ENCODE measurements at regions not wholly inside any gene's neighbourhood (a gene's known extent, or its start where the extent isn't known, plus 50 kb on each side); places are given as distances from the start of the nearest gene placed in this dataset.
"Not testable (repeated sequence)": the region's sequence is repeated elsewhere in the genome, so short reads cannot be mapped to it uniquely, and the experiment has no call there.

- WGBS (ENCODE audit: extremely low coverage, insufficient coverage, insufficient read length): no CpG with 5 or more reads among the region's 2 CpGs
- H3K9me3 ChIP-seq (ENCODE audit: insufficient read depth, low read depth, low read length); DNase-seq; H4K8ac ChIP-seq (ENCODE audit: low read depth, low read length); H3K18ac ChIP-seq (ENCODE audit: low read length); H3K79me2 ChIP-seq (ENCODE audit: control insufficient read depth, insufficient read depth, low read length, poor library complexity); H3K4ac ChIP-seq (ENCODE audit: low read depth, low read length); H2BK12ac ChIP-seq (ENCODE audit: low read length); H3K36me3 ChIP-seq (ENCODE audit: control insufficient read depth in 1 of 2, insufficient read depth in 2 of 2, low read length in 2 of 2); H2AFZ ChIP-seq (ENCODE audit: insufficient read depth, low read length, poor library complexity); H4K91ac ChIP-seq (ENCODE audit: low read depth, low read length); H3K14ac ChIP-seq (ENCODE audit: low read length); H3K27ac ChIP-seq (ENCODE audit: low read depth, low read length); H3K23ac ChIP-seq (ENCODE audit: low read length); H2AK5ac ChIP-seq (ENCODE audit: low read length); H4K12ac ChIP-seq (ENCODE audit: low read depth, low read length); H3K27me3 ChIP-seq (ENCODE audit: insufficient read depth, low read length); H3K4me3 ChIP-seq (ENCODE audit: low read depth, low read length); H3K4me1 ChIP-seq (ENCODE audit: control insufficient read depth in 1 of 2, insufficient read depth in 2 of 2, low read length in 2 of 2); H2BK5ac ChIP-seq (ENCODE audit: low read depth, low read length, poor library complexity); H3K79me1 ChIP-seq (ENCODE audit: low read length); H3K9ac ChIP-seq (ENCODE audit: low read length); H2BK120ac ChIP-seq (ENCODE audit: insufficient read depth, low read length, poor library complexity); H3K4me2 ChIP-seq (ENCODE audit: low read length): not testable (repeated sequence)
Observed at GRCh38 chr1:181248361-181248760, 159.9 kb downstream of the IER5 start.

- Histone ChIP-seq H3K18ac (ENCODE audit: low read length) (no peak overlapping the region), H3K9ac (ENCODE audit: low read length) (no peak overlapping the region), H4K8ac (ENCODE audit: low read depth, low read length) (no peak overlapping the region), H3K36me3 (ENCODE audit: control insufficient read depth in 1 of 2, insufficient read depth in 2 of 2, low read length in 2 of 2) (no peaks in the 10 kb centered on the region), H3K79me2 (ENCODE audit: control insufficient read depth, insufficient read depth, low read length, poor library complexity) (no peaks in the 10 kb centered on the region), H2AK5ac (ENCODE audit: low read length) (no peak overlapping the region), H3K27ac (ENCODE audit: low read depth, low read length) (no peak overlapping the region), H3K4me3 (ENCODE audit: low read depth, low read length) (no peak overlapping the region), H4K91ac (ENCODE audit: low read depth, low read length) (no peak overlapping the region), H4K12ac (ENCODE audit: low read depth, low read length) (no peak overlapping the region), H2AFZ (ENCODE audit: insufficient read depth, low read length, poor library complexity) (no peak overlapping the region), H3K4me1 (ENCODE audit: control insufficient read depth in 1 of 2, insufficient read depth in 2 of 2, low read length in 2 of 2) (no peaks in the 10 kb centered on the region), H2BK120ac (ENCODE audit: insufficient read depth, low read length, poor library complexity) (no peak overlapping the region), H2BK5ac (ENCODE audit: low read depth, low read length, poor library complexity) (no peak overlapping the region), H3K27me3 (ENCODE audit: insufficient read depth, low read length) (no peaks in the 10 kb centered on the region), H3K9me3 (ENCODE audit: insufficient read depth, low read depth, low read length) (peaks cover 2% of the 10 kb centered on the region), H3K79me1 (ENCODE audit: low read length) (no peaks in the 10 kb centered on the region), H3K4me2 (ENCODE audit: low read length) (no peak overlapping the region), H3K23ac (ENCODE audit: low read length) (no peak overlapping the region), H2BK12ac (ENCODE audit: low read length) (no peak overlapping the region), H3K4ac (ENCODE audit: low read depth, low read length) (no peak overlapping the region), H3K14ac (ENCODE audit: low read length) (no peak overlapping the region)
- no CpG with 5 or more reads among the region's 3 CpGs for WGBS (ENCODE audit: extremely low coverage, insufficient coverage, insufficient read length)
- no peak for DNase-seq
Observed at GRCh38 chr1:181249186-181249585, 160.7 kb downstream of the IER5 start.

- Histone ChIP-seq H3K18ac (ENCODE audit: low read length) (no peak overlapping the region), H3K4me2 (ENCODE audit: low read length) (no peak overlapping the region), H4K91ac (ENCODE audit: low read depth, low read length) (no peak overlapping the region), H4K8ac (ENCODE audit: low read depth, low read length) (no peak overlapping the region), H4K12ac (ENCODE audit: low read depth, low read length) (no peak overlapping the region), H2BK12ac (ENCODE audit: low read length) (no peak overlapping the region), H3K27ac (ENCODE audit: low read depth, low read length) (no peak overlapping the region), H3K4me1 (ENCODE audit: control insufficient read depth in 1 of 2, insufficient read depth in 2 of 2, low read length in 2 of 2) (no peaks in the 10 kb centered on the region), H2AK5ac (ENCODE audit: low read length) (no peak overlapping the region), H2BK120ac (ENCODE audit: insufficient read depth, low read length, poor library complexity) (no peak overlapping the region), H3K23ac (ENCODE audit: low read length) (no peak overlapping the region), H3K79me1 (ENCODE audit: low read length) (no peaks in the 10 kb centered on the region), H3K79me2 (ENCODE audit: control insufficient read depth, insufficient read depth, low read length, poor library complexity) (no peaks in the 10 kb centered on the region), H3K36me3 (ENCODE audit: control insufficient read depth in 1 of 2, insufficient read depth in 2 of 2, low read length in 2 of 2) (no peaks in the 10 kb centered on the region), H2BK5ac (ENCODE audit: low read depth, low read length, poor library complexity) (no peak overlapping the region), H3K9me3 (ENCODE audit: insufficient read depth, low read depth, low read length) (peaks cover under 1% of the 10 kb centered on the region), H3K9ac (ENCODE audit: low read length) (no peak overlapping the region), H2AFZ (ENCODE audit: insufficient read depth, low read length, poor library complexity) (no peak overlapping the region), H3K4ac (ENCODE audit: low read depth, low read length) (no peak overlapping the region), H3K4me3 (ENCODE audit: low read depth, low read length) (no peak overlapping the region), H3K14ac (ENCODE audit: low read length) (no peak overlapping the region), H3K27me3 (ENCODE audit: insufficient read depth, low read length) (no peaks in the 10 kb centered on the region)
- DNase-seq: no peak
- WGBS (ENCODE audit: extremely low coverage, insufficient coverage, insufficient read length): no CpG with 5 or more reads among the region's 2 CpGs
Observed at GRCh38 chr1:181250038-181250437, 161.5 kb downstream of the IER5 start.

- no peak overlapping the region for H2BK12ac ChIP-seq (ENCODE audit: low read length)
- DNase-seq: no peak
- WGBS (ENCODE audit: extremely low coverage, insufficient coverage, insufficient read length): no CpG with 5 or more reads among the region's 5 CpGs
Observed at GRCh38 chr1:181251001-181251712, 162.7 kb downstream of the IER5 start.

More at GRCh38 chr1:181251001-181251712, 162.7 kb downstream of the IER5 start:
- Histone ChIP-seq H4K12ac (ENCODE audit: low read depth, low read length) (no peak overlapping the region), H3K4ac (ENCODE audit: low read depth, low read length) (no peak overlapping the region), H3K79me1 (ENCODE audit: low read length) (no peaks in the 10 kb centered on the region), H2BK120ac (ENCODE audit: insufficient read depth, low read length, poor library complexity) (no peak overlapping the region), H3K23ac (ENCODE audit: low read length) (no peak overlapping the region), H3K79me2 (ENCODE audit: control insufficient read depth, insufficient read depth, low read length, poor library complexity) (no peaks in the 10 kb centered on the region), H2AFZ (ENCODE audit: insufficient read depth, low read length, poor library complexity) (no peak overlapping the region), H2AK5ac (ENCODE audit: low read length) (no peak overlapping the region), H3K4me2 (ENCODE audit: low read length) (no peak overlapping the region), H3K36me3 (ENCODE audit: control insufficient read depth in 1 of 2, insufficient read depth in 2 of 2, low read length in 2 of 2) (no peaks in the 10 kb centered on the region), H3K4me1 (ENCODE audit: control insufficient read depth in 1 of 2, insufficient read depth in 2 of 2, low read length in 2 of 2) (no peaks in the 10 kb centered on the region), H2BK5ac (ENCODE audit: low read depth, low read length, poor library complexity) (no peak overlapping the region), H3K14ac (ENCODE audit: low read length) (no peak overlapping the region), H3K9ac (ENCODE audit: low read length) (no peak overlapping the region), H3K18ac (ENCODE audit: low read length) (no peak overlapping the region), H3K27me3 (ENCODE audit: insufficient read depth, low read length) (no peaks in the 10 kb centered on the region), H3K4me3 (ENCODE audit: low read depth, low read length) (no peak overlapping the region), H3K27ac (ENCODE audit: low read depth, low read length) (no peak overlapping the region), H4K8ac (ENCODE audit: low read depth, low read length) (no peak overlapping the region), H4K91ac (ENCODE audit: low read depth, low read length) (no peak overlapping the region), H3K9me3 (ENCODE audit: insufficient read depth, low read depth, low read length) (peaks cover 2% of the 10 kb centered on the region)

All from trophoblast cell (in vitro differentiated cells and primary cell).